Activated naive CD8-positive, alpha-beta T cell treated with anti-CD3 and anti-CD28 coated beads, Interleukin-2, amount 10 ng/mL, durations not matched to agents 7 days and 5 days (primary cell): ENCODE measurements at regions not wholly inside any gene's neighbourhood (a gene's known extent, or its start where the extent isn't known, plus 50 kb on each side); places are given as distances from the start of the nearest gene placed in this dataset.

Experiments used
- ATAC-seq: fragments of 150-1000 bp; cut with Tn5 transposase; one replicate; pipeline ENCODE4 v1.10.0; 2021; ENCODE audit warnings: low read depth, moderate library complexity
- POLR2A ChIA-PET: fragments of 350-600 bp; sonication (Branson Sonifier 250); formaldehyde crosslinking; loops from one replicate; lab custom pipeline; 2021; ENCODE audit warnings: antibody characterized with exemption; lab: Charles Lee
- DNase-seq: peaks from one replicate; pipeline ENCODE4 v3.0.0; 2021
- H3K27ac Mint-ChIP-seq: one replicate; pipeline ENCODE4 v1.8.0; 2022; ENCODE audit warnings: mild to moderate bottlenecking, mixed read lengths
- H3K27me3 Mint-ChIP-seq: one replicate; pipeline ENCODE4 v1.8.0; 2022; ENCODE audit warnings: mild to moderate bottlenecking, moderate library complexity, mixed read lengths
- H3K36me3 Mint-ChIP-seq: one replicate; pipeline ENCODE4 v1.8.0; 2021; ENCODE audit warnings: mild to moderate bottlenecking, mixed read lengths
- H3K4me1 Mint-ChIP-seq: one replicate; pipeline ENCODE4 v1.8.0; 2021; ENCODE audit warnings: mixed read lengths
- H3K4me3 Mint-ChIP-seq: one replicate; pipeline ENCODE4 v1.8.0; 2022; ENCODE audit warnings: mild to moderate bottlenecking, moderate library complexity, mixed read lengths
- H3K9me3 Mint-ChIP-seq: one replicate; pipeline ENCODE4 v1.8.0; 2021; ENCODE audit warnings: mixed read lengths

DNA sequence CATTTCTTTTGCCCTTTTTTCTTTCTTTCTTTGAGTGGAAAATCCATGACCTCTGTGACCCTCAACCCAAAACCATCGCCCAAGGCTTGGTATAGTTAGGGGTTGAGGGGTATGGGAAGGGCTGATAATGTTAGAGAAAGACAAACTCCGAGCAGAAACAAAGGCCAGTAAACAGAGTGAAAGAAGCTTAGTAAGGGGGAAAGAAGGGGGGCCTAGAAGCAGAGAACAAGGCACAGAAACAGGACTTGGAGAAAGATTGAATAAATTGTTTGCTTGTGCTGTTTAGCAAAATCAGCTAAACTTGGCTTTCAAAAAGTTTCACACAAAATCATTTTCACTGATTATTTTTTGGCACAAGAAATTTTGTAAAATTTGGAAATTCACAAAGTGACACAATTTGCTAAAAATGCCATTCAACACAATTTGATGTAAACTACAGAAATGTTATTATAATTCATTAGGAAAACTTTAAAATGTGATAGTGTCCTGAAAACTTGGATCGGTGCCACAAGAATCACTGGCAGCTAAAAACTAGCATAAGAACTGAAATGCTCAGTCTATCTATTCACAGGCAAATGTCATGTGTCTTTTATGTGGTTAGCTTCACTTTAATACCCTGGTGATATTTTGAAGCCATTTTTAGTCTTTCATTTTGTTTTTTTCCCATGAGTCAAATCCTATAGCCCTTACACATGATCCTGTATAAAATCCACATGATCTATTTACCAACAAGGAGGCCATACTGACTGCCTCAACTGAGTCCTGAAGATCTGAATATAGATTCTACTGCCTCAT is 276.4 kb downstream of the NR2F1-AS1 start:
- Mint-ChIP-seq H3K4me1 (no peaks in the 10 kb centered on the region), H3K9me3 (no peaks in the 10 kb centered on the region), H3K4me3 (no peak overlapping the region), H3K27ac (no peak overlapping the region), H3K36me3 (no peaks in the 10 kb centered on the region), H3K27me3 (peaks cover 2% of the 10 kb centered on the region)
- no peak for DNase-seq
- no peak for ATAC-seq
- POLR2A ChIA-PET = no interaction called here

DNA sequence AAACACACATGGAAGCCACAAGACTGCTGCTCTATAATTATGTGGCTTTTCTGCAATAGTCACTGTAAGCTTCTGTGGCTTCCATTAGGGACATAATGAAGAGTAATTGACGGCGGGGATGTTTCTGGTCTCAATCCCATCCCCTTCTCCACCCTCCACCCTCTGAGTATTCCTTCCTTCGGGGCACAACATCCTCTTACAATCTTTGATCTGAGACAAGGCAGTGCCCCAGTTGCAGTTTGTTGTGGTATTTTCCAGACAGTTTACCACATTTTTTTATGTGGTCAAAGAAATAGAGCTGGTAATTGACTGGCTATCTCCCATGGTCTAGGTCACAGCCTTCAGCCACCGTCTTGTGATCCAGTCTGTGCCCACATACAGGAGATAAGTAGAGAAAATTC is 277.7 kb downstream of the NR2F1-AS1 start:
- no peak overlapping the region for H3K27ac Mint-ChIP-seq
- H3K4me1 Mint-ChIP-seq = no peaks in the 10 kb centered on the region
- no peak overlapping the region for H3K4me3 Mint-ChIP-seq
- DNase-seq (no peak), ATAC-seq (no peak)
- peaks cover 2% of the 10 kb centered on the region for H3K27me3 Mint-ChIP-seq
- POLR2A ChIA-PET = no interaction called here
- H3K36me3 Mint-ChIP-seq = no peaks in the 10 kb centered on the region
- H3K9me3 Mint-ChIP-seq = no peaks in the 10 kb centered on the region

- no peak for DNase-seq
- POLR2A ChIA-PET = no interaction called here
- no peak overlapping the region for H3K4me3 Mint-ChIP-seq
- H3K4me1 Mint-ChIP-seq = no peaks in the 10 kb centered on the region
- H3K36me3 Mint-ChIP-seq = no peaks in the 10 kb centered on the region
- peaks cover 2% of the 10 kb centered on the region for H3K27me3 Mint-ChIP-seq
- no peak for ATAC-seq
- H3K9me3 Mint-ChIP-seq = no peaks in the 10 kb centered on the region
- no peak overlapping the region for H3K27ac Mint-ChIP-seq
Measured at GRCh38 chr5:93302711-93303110, 278.3 kb downstream of the NR2F1-AS1 start.

- no peak overlapping the region for H3K27ac Mint-ChIP-seq
- POLR2A ChIA-PET = no interaction called here
- DNase-seq = no peak
- H3K4me1 Mint-ChIP-seq = no peaks in the 10 kb centered on the region
- no peak for ATAC-seq
- no peak overlapping the region for H3K4me3 Mint-ChIP-seq
- H3K36me3 Mint-ChIP-seq = no peaks in the 10 kb centered on the region
- no peaks in the 10 kb centered on the region for H3K9me3 Mint-ChIP-seq
- H3K27me3 Mint-ChIP-seq = peaks cover 2% of the 10 kb centered on the region
Measured at GRCh38 chr5:93300945-93301344, 280.1 kb downstream of the NR2F1-AS1 start.

DNA sequence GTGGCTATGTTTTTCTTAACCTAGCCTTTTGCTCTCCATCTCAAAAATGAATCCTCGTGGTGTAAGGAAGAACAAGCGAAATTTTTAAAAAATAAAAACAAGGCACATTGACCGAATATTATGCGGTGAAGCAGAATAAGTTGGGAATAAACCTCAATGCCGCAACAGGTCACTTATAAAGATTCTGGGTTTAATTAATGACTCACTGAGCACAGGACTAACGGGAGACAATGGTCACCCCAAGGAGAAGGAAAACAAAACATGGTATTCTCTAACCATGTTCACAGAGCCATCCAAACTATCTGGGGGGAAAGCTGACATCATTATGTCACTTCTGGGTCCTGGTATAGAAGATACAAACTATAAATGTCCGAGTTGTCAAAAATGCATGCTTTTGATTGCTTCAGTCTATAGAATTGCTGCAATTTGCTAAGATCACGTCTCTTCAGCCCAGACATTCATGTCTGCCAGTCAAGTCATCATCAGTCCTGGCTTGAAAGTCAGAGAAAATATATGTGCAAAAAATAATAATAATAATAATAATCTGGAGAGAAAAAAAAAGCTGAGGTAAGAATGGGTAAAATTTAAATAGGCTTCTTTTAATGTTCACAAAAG is 280.6 kb downstream of the NR2F1-AS1 start:
- no peaks in the 10 kb centered on the region for H3K9me3 Mint-ChIP-seq
- H3K27ac Mint-ChIP-seq = no peak overlapping the region
- no peaks in the 10 kb centered on the region for H3K4me1 Mint-ChIP-seq
- H3K27me3 Mint-ChIP-seq = peaks cover 2% of the 10 kb centered on the region
- POLR2A ChIA-PET = no interaction called here
- ATAC-seq = no peak
- H3K4me3 Mint-ChIP-seq = no peak overlapping the region
- no peak for DNase-seq
- no peaks in the 10 kb centered on the region for H3K36me3 Mint-ChIP-seq

DNA sequence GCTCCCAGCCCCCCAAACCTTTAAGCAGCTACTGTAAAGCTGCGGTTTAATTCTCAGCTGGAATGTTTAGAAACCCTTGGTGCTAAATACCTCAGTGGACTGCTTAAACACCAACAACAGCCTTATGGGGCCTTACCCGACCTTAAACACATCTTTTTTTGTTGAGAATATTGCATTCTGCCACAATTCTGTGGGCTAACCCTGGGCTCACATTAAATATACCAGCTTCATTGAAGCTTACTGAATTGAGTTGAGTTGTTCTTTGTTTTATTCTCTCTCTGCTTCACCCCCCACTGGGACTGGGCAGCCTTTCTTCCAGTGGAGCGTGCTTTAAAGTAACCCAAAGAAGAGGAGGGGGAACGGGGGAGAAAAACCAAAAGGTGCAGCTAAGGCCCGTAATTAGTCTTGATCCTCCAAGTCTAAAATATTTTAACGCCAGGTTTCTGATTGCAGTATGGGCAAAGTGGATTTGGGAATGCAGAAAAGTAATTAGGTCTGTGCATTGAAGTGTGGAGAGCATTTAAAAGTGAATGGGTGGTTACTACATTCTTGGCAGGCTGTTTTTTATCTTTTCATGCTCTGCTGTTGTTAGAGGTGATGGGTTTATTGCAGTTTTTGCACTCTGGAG is 281.2 kb downstream of the NR2F1-AS1 start:
- Mint-ChIP-seq H3K4me3 (no peak overlapping the region), H3K9me3 (no peaks in the 10 kb centered on the region), H3K27me3 (no peaks in the 10 kb centered on the region), H3K27ac (no peak overlapping the region), H3K4me1 (no peaks in the 10 kb centered on the region), H3K36me3 (no peaks in the 10 kb centered on the region)
- POLR2A ChIA-PET = no interaction called here
- DNase-seq (no peak), ATAC-seq (no peak)

GRCh38 chr5:93297116-93297515 is 283.9 kb downstream of the NR2F1-AS1 start:
- POLR2A ChIA-PET = no interaction called here
- no peaks in the 10 kb centered on the region for H3K36me3 Mint-ChIP-seq
- H3K9me3 Mint-ChIP-seq = no peaks in the 10 kb centered on the region
- no peak for ATAC-seq
- H3K27ac Mint-ChIP-seq = no peak overlapping the region
- H3K4me1 Mint-ChIP-seq = no peaks in the 10 kb centered on the region
- H3K4me3 Mint-ChIP-seq = no peak overlapping the region
- H3K27me3 Mint-ChIP-seq = no peaks in the 10 kb centered on the region
- DNase-seq = no peak

DNA sequence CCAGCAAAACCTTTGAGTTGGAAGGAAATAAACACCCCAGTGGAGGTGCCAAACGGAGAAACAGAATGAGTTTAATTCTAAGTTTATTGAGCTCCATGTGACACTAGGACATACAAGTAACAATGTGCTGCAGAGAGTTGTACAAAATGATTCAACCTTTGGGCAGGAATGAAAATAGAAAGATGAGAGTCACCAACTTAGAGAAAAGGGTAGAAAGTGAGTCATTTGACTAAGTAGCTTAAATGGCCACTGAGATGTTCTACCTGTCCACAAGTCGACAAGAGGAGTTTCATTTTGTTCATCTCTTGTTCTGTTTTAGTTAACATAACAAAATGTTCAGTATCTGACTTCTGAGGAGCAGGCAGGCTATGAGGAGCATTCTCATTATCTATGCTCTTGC is 284.7 kb downstream of the NR2F1-AS1 start:
- no peak for ATAC-seq
- POLR2A ChIA-PET = no interaction called here
- no peak for DNase-seq
- Mint-ChIP-seq H3K27me3 (no peaks in the 10 kb centered on the region), H3K9me3 (no peaks in the 10 kb centered on the region), H3K4me1 (no peaks in the 10 kb centered on the region), H3K27ac (no peak overlapping the region), H3K36me3 (no peaks in the 10 kb centered on the region), H3K4me3 (no peak overlapping the region)

DNA sequence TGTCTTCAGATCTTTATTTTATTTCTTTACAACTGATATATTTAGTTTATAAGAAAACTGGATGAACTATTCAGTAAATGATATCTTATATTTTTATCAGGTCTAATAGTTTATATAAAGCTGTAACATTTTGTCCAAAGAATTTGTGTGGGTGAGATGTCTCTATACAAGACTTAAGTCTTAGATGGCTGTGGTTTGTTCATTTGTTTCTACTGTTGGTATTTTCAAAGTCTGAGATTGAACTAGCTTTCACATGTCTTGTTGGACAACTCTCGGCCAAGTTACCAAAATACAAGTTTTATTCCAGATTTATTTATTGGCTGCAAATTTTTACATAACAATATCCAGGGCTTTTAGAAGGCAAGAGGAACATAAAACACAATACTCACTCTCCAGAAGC is 286.0 kb downstream of the NR2F1-AS1 start:
- H3K9me3 Mint-ChIP-seq = no peaks in the 10 kb centered on the region
- no peak overlapping the region for H3K27ac Mint-ChIP-seq
- no peak overlapping the region for H3K4me3 Mint-ChIP-seq
- no peak for DNase-seq
- POLR2A ChIA-PET = no interaction called here
- no peaks in the 10 kb centered on the region for H3K4me1 Mint-ChIP-seq
- H3K36me3 Mint-ChIP-seq = no peaks in the 10 kb centered on the region
- H3K27me3 Mint-ChIP-seq = no peaks in the 10 kb centered on the region
- ATAC-seq = no peak

DNA sequence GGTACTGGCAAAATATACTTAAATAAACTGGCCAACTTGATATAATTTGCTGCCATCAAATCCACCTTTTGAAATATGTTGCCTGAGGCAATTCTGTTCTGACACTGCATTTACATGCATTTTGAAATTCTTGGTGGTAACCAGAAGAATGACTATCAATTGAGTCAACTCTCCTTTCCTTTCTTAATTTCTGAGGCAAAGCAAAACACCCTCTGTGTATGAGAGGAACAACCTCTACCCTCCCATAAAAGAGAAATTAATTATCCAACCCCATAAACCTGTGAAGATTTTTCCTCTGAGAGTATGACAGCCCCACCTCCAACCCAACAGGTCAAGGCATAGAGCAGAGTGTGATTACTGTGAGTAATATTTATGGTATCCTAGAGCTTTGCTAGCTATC is 286.8 kb downstream of the NR2F1-AS1 start:
- H3K27ac Mint-ChIP-seq = no peak overlapping the region
- POLR2A ChIA-PET = no interaction called here

GRCh38 chr5:93289942-93290341 is 291.1 kb downstream of the NR2F1-AS1 start:
- no peak for ATAC-seq
- no peak for DNase-seq
- Mint-ChIP-seq H3K4me1 (no peaks in the 10 kb centered on the region), H3K27me3 (no peaks in the 10 kb centered on the region), H3K9me3 (peaks cover 7% of the 10 kb centered on the region), H3K4me3 (no peak overlapping the region), H3K36me3 (no peaks in the 10 kb centered on the region), H3K27ac (no peak overlapping the region)
- POLR2A ChIA-PET = no interaction called here

More for the DNA sequence above, 286.8 kb downstream of the NR2F1-AS1 start:
- DNase-seq = no peak
- no peaks in the 10 kb centered on the region for H3K36me3 Mint-ChIP-seq
- no peaks in the 10 kb centered on the region for H3K4me1 Mint-ChIP-seq
- no peak overlapping the region for H3K4me3 Mint-ChIP-seq
- no peaks in the 10 kb centered on the region for H3K9me3 Mint-ChIP-seq
- no peaks in the 10 kb centered on the region for H3K27me3 Mint-ChIP-seq
- no peak for ATAC-seq

DNA sequence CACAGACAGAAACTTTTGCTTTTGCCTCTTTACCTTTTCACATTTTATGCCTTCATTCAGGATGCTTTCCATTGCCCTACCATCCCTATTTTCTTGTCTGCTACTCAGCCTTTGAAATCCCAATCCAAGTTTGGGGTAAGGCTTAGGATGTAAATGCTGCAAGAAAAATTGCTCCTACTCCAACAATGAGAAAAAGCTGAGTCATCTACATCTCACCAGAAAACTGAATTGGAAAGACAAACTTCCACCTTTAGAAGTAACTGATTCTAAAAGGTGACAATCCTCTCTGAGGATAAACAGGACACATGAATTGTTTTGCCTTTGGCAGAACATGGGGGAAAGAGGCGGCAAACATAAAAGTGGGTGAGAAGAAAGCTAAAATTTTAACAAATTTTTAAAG is 295.6 kb downstream of the NR2F1-AS1 start:
- Mint-ChIP-seq H3K4me3 (no peak overlapping the region), H3K27me3 (no peaks in the 10 kb centered on the region), H3K4me1 (no peaks in the 10 kb centered on the region), H3K9me3 (peaks cover 7% of the 10 kb centered on the region), H3K27ac (no peak overlapping the region), H3K36me3 (no peaks in the 10 kb centered on the region)
- no peak for DNase-seq
- POLR2A ChIA-PET = no interaction called here
- ATAC-seq = no peak

- Mint-ChIP-seq H3K9me3 (peaks cover 5% of the 10 kb centered on the region), H3K4me1 (no peaks in the 10 kb centered on the region), H3K4me3 (no peak overlapping the region), H3K36me3 (no peaks in the 10 kb centered on the region), H3K27ac (no peak overlapping the region), H3K27me3 (no peaks in the 10 kb centered on the region)
- POLR2A ChIA-PET = no interaction called here
- ATAC-seq (no peak), DNase-seq (no peak)
Measured at GRCh38 chr5:93281980-93282772, 298.8 kb downstream of the NR2F1-AS1 start.
